HS-5 (cell line): ENCODE measurements at regions not wholly inside any gene's neighbourhood (a gene's known extent, or its start where the extent isn't known, plus 50 kb on each side); places are given as distances from the start of the nearest gene placed in this dataset.
"Not testable (repeated sequence)": the region's sequence is repeated elsewhere in the genome, so short reads cannot be mapped to it uniquely, and the experiment has no call there.

Source experiments
- DNase-seq: peaks from one replicate; pipeline ENCODE4 v3.0.0-alpha.2; 2012; ENCODE audit warnings: low read depth

- no peak for DNase-seq
Measured at GRCh38 chr14:87430214-87430613, 562.8 kb downstream of the GALC start.

- DNase-seq, result no peak
Measured at GRCh38 chr14:87419925-87420324, 573.1 kb downstream of the GALC start.

- DNase-seq, result no peak
Measured at GRCh38 chr14:87411370-87411769, 581.6 kb downstream of the GALC start.

- DNase-seq, result no peak
Measured at GRCh38 chr14:87409393-87409792, 583.6 kb downstream of the GALC start.

- no peak for DNase-seq
Measured at GRCh38 chr14:87407344-87407743, 585.6 kb downstream of the GALC start.

- no peak for DNase-seq
Measured at GRCh38 chr14:87405563-87405962, 587.4 kb downstream of the GALC start.

- DNase-seq, result no peak
Measured at GRCh38 chr14:87397499-87397898, 595.5 kb downstream of the GALC start.

- DNase-seq, result no peak
Measured at GRCh38 chr14:87391066-87391465, 601.9 kb downstream of the GALC start.

- DNase-seq, result no peak
Measured at GRCh38 chr14:87388946-87389345, 604.0 kb downstream of the GALC start.

- DNase-seq, result no peak
Measured at GRCh38 chr14:87387806-87388205, 605.2 kb downstream of the GALC start.

- no peak for DNase-seq
Measured at GRCh38 chr14:87386524-87386923, 606.5 kb downstream of the GALC start.

GRCh38 chr14:87380054-87380453, 612.9 kb downstream of the GALC start:
- no peak for DNase-seq

- no peak for DNase-seq
Measured at GRCh38 chr14:87368751-87369150, 624.2 kb downstream of the GALC start.

- DNase-seq, result not testable (repeated sequence)
Measured at GRCh38 chr14:87360246-87360645, 632.7 kb downstream of the GALC start.

- DNase-seq, result no peak
Measured at GRCh38 chr14:87351007-87351406, 642.0 kb downstream of the GALC start.

- no peak for DNase-seq
Measured at GRCh38 chr14:87349921-87350320, 643.1 kb downstream of the GALC start.

GRCh38 chr14:87343652-87344051, 649.3 kb downstream of the GALC start:
- no peak for DNase-seq

- DNase-seq, result no peak
Measured at GRCh38 chr14:87334997-87335685, 657.8 kb downstream of the GALC start.

- DNase-seq, result no peak
Measured at GRCh38 chr14:87331991-87332390, 661.0 kb downstream of the GALC start.

GRCh38 chr14:87325741-87326140, 667.2 kb downstream of the GALC start:
- DNase-seq, result no peak

GRCh38 chr14:87323191-87323590, 669.8 kb downstream of the GALC start:
- no peak for DNase-seq

GRCh38 chr14:87321548-87321947, 671.4 kb downstream of the GALC start:
- DNase-seq, result no peak

GRCh38 chr14:87312894-87313205, 680.1 kb downstream of the GALC start:
- no peak for DNase-seq

- DNase-seq, result no peak
Measured at GRCh38 chr14:87312169-87312893, 680.7 kb downstream of the GALC start.
